ENCODE measurements at regions not wholly inside any gene's neighbourhood (a gene's known extent, or its start where the extent isn't known, plus 50 kb on each side); places are given as distances from the start of the nearest gene placed in this dataset.

GRCh38 chr7:25664593-25664992 lies 436.3 kb upstream of the NPVF start:
- intact Hi-C loops (cut with DNase I): no loop called here
- peaks cover 12 to 71% (median 59%) of the 10 kb centered on the region in 4 donors for H3K4me1 ChIP-seq
- 52% methylated on average over 2 of the region's 2 CpGs for WGBS
- DNase-seq (ENCODE audit: extremely low spot score): no peak
- peak overlapping the region; percentile 69 to 77 (median 70) for H3K27ac ChIP-seq (replicated peaks in 1 of 4)
- no peak overlapping the region for H3K4me3 ChIP-seq
- H3K36me3 ChIP-seq: no peaks in the 10 kb centered on the region
- no peaks in the 10 kb centered on the region for H3K9me3 ChIP-seq
- no peaks in the 10 kb centered on the region for H3K27me3 ChIP-seq
- no peak for TF ChIP-seq POLR2A (IDR thresholded peaks at IDR 0.05; ENCODE audit: low read depth)
- TF ChIP-seq EP300 (IDR thresholded peaks at IDR 0.05): no peak
- TF ChIP-seq CTCF (IDR thresholded peaks at IDR 0.05): no peak
- no peak for TF ChIP-seq POLR2AphosphoS5 (IDR thresholded peaks at IDR 0.05)

- Histone ChIP-seq H3K36me3 (no peaks in the 10 kb centered on the region), H3K4me3 (no peak overlapping the region), H3K4me1 (peaks cover 17 to 71% (median 61%) of the 10 kb centered on the region in 4 donors), H3K27me3 (no peaks in the 10 kb centered on the region), H3K9me3 (no peaks in the 10 kb centered on the region), H3K27ac (replicated peaks in 1 of 4) (peak overlapping the region; percentile 69 to 77 (median 70))
- WGBS: 30% methylated on average over 4 of the region's 4 CpGs
- peak; percentile 65 to 71 for TF ChIP-seq POLR2AphosphoS5 (IDR thresholded peaks at IDR 0.05)
- no peak for TF ChIP-seq CTCF (IDR thresholded peaks at IDR 0.05)
- no peak for DNase-seq (ENCODE audit: extremely low spot score)
- intact Hi-C loops (cut with DNase I): no loop called here
These were observed 437.1 kb upstream of the NPVF start for GRCh38 chr7:25665374-25665773.

GRCh38 chr7:25665903-25666670 lies 437.8 kb upstream of the NPVF start:
- 59% methylated on average over 3 of the region's 3 CpGs for WGBS
- H3K9me3 ChIP-seq: no peaks in the 10 kb centered on the region
- no peak for DNase-seq (ENCODE audit: extremely low spot score)
- H3K36me3 ChIP-seq: no peaks in the 10 kb centered on the region
- no peak overlapping the region for H3K4me3 ChIP-seq
- intact Hi-C loops (cut with DNase I): no loop called here
- TF ChIP-seq CTCF (IDR thresholded peaks at IDR 0.05): no peak
- TF ChIP-seq EP300 (IDR thresholded peaks at IDR 0.05): no peak
- no peak for TF ChIP-seq POLR2A (IDR thresholded peaks at IDR 0.05; ENCODE audit: low read depth)
- no peak for TF ChIP-seq POLR2AphosphoS5 (IDR thresholded peaks at IDR 0.05)
- peak overlapping the region; percentile 69 to 77 (median 70) for H3K27ac ChIP-seq (replicated peaks in 1 of 4)
- H3K4me1 ChIP-seq: peaks cover 21 to 76% (median 68%) of the 10 kb centered on the region in 4 donors
- no peaks in the 10 kb centered on the region for H3K27me3 ChIP-seq

GRCh38 chr7:25666671-25667060 lies 438.4 kb upstream of the NPVF start:
- no peaks in the 10 kb centered on the region for H3K9me3 ChIP-seq
- no peak for DNase-seq (ENCODE audit: extremely low spot score)
- H3K4me1 ChIP-seq: peaks cover 21 to 82% (median 73%) of the 10 kb centered on the region in 4 donors
- H3K4me3 ChIP-seq: no peak overlapping the region
- no peaks in the 10 kb centered on the region for H3K27me3 ChIP-seq
- WGBS: 80% methylated on average over 2 of the region's 2 CpGs
- TF ChIP-seq POLR2A (IDR thresholded peaks at IDR 0.05; ENCODE audit: low read depth) (no peak), POLR2AphosphoS5 (IDR thresholded peaks at IDR 0.05) (no peak), CTCF (IDR thresholded peaks at IDR 0.05) (no peak), EP300 (IDR thresholded peaks at IDR 0.05) (no peak)
- intact Hi-C loops (cut with DNase I): no loop called here
- H3K36me3 ChIP-seq: no peaks in the 10 kb centered on the region
- H3K27ac ChIP-seq (replicated peaks in 1 of 4): peak overlapping the region in 3 of 4 donors; percentile 69 to 70 (median 70)
